K562 (cell line): ENCODE measurements at regions not wholly inside any gene's neighbourhood (a gene's known extent, or its start where the extent isn't known, plus 50 kb on each side); places are given as distances from the start of the nearest gene placed in this dataset.

Source experiments
- ATAC-seq: fragments of 200-7000 bp; cut with Tn5 transposase; 3 replicates; pipeline ENCODE4 v1.9.1; 2020; ENCODE audit warnings: moderate library complexity
- BruUV-seq: library from RNA; stranded (reverse); fragments of 400-500 nt; replicated peaks from 2 replicates; lab custom pipeline; 2021; lab: Mats Ljungman, UMichigan
- CTCF ChIA-PET: fragments of 300-600 bp; formaldehyde crosslinking; extraction: SDS; loops from one replicate; lab custom pipeline; 2021; ENCODE audit warnings: low intra/inter-chr PET ratio; lab: Yijun Ruan, JAX
- POLR2A ChIA-PET: fragments of 300-600, 350-650 bp; sonication (Branson Sonifier 250); formaldehyde crosslinking; extraction: SDS; loops from one replicate; lab custom pipeline; 2021; ENCODE audit warnings: antibody characterized with exemption, inconsistent platforms; lab: Yijun Ruan, JAX
- DNase-seq, 4 experiments: peaks; one replicate each; pipeline versions ENCODE4 v3.0.0 to v3.0.0-alpha.2; 2011 to 2018; ENCODE audit warnings: low spot score in 3 of 4, mixed read lengths in 3 of 4; ENCODE audit errors: extremely low read depth in 1 of 4
- FAIRE-seq: peaks from 2 replicates; lab custom pipeline; 2011; peaks lifted over from hg19 to GRCh38; lab: Jason Lieb, UNC
- H2AFZ ChIP-seq: 2 replicates; pipeline ENCODE4 v1.6.0; 2011; ENCODE audit warnings: low read depth, low read length, control low read depth, inconsistent platforms
- H3K27ac ChIP-seq: fragments of 200-600 bp; 3 replicates; pipeline ENCODE4 v1.8.0; 2011; ENCODE audit warnings: low read depth, mild to moderate bottlenecking, control low read depth, inconsistent platforms, low read length, moderate library complexity, mixed read lengths; ENCODE audit errors: extremely low read depth
- H3K27me3 ChIP-seq, 2 experiments: fragments of 300-600 bp in 1 of 2; 2 replicates in 1 of 2; 3 replicates in 1 of 2; pipeline versions ENCODE4 v1.6.0 to v1.8.0; 2011; ENCODE audit warnings: inconsistent platforms in 2 of 2, low read length in 2 of 2, mild to moderate bottlenecking in 1 of 2, mixed read lengths in 1 of 2, moderate library complexity in 1 of 2; ENCODE audit not compliant: control insufficient read depth in 2 of 2, insufficient read depth in 2 of 2
- H3K36me3 ChIP-seq: fragments of 300-600 bp; 3 replicates; pipeline ENCODE4 v1.8.0; 2011; ENCODE audit warnings: mild to moderate bottlenecking, low read length, inconsistent platforms; ENCODE audit not compliant: control insufficient read depth, insufficient read depth
- H3K4me1 ChIP-seq, 2 experiments: fragments of 200-600 bp in 1 of 2; replicated peaks in 1 of 2; 2 replicates in 1 of 2; 3 replicates in 1 of 2; pipeline versions ENCODE4 v1.5.1 to v1.8.0; 2011; ENCODE audit warnings: inconsistent platforms in 2 of 2, low read length in 2 of 2, mild to moderate bottlenecking in 1 of 2, mixed read lengths in 1 of 2, moderate library complexity in 1 of 2; ENCODE audit not compliant: control insufficient read depth in 2 of 2, insufficient read depth in 2 of 2
- H3K4me2 ChIP-seq: 2 replicates; pipeline ENCODE4 v1.6.1; 2011; ENCODE audit warnings: low read length, control low read depth, inconsistent platforms, mixed read lengths; ENCODE audit not compliant: insufficient read depth
- H3K4me3 ChIP-seq: fragments of 200-600 bp; sonication (generic), shearing (Covaris generic); 2 replicates; pipeline ENCODE4 v1.5.1; 2016; ENCODE audit warnings: control low read depth, inconsistent platforms
- H3K79me2 ChIP-seq: fragments of 200-600 bp; 3 replicates; pipeline ENCODE4 v1.8.0; 2011; ENCODE audit warnings: low read length, inconsistent platforms; ENCODE audit not compliant: control insufficient read depth, insufficient read depth
- H3K9ac ChIP-seq, 2 experiments: 2 replicates each; pipeline versions ENCODE4 v1.6.0 to v1.6.1; 2011; ENCODE audit warnings: low read depth in 2 of 2, low read length in 2 of 2, control low read depth in 1 of 2, inconsistent platforms in 1 of 2, mild to moderate bottlenecking in 1 of 2, mixed read lengths in 1 of 2; ENCODE audit not compliant: insufficient read depth in 1 of 2
- H3K9me1 ChIP-seq: one replicate; pipeline ENCODE4 v1.6.0; 2011; ENCODE audit warnings: inconsistent platforms, mild to moderate bottlenecking, low read length, moderate library complexity; ENCODE audit not compliant: control insufficient read depth, insufficient read depth
- H3K9me3 ChIP-seq: replicated peaks from 2 replicates; pipeline ENCODE4 v1.5.1; 2011; ENCODE audit warnings: low read depth, low read length, inconsistent platforms; ENCODE audit not compliant: control insufficient read depth, insufficient read depth
- H4K20me1 ChIP-seq: replicated peaks from 2 replicates; pipeline ENCODE4 v1.6.1; 2011; ENCODE audit warnings: low read length, inconsistent platforms, mixed read lengths; ENCODE audit not compliant: control insufficient read depth, insufficient read depth
- ARHGAP35 ChIP-seq: fragments of 450-650 bp; IDR thresholded peaks from 2 replicates; pipeline ENCODE4 v1.6.1; 2018; ENCODE audit not compliant: partially characterized antibody
- ATF4 ChIP-seq: fragments of 450-650 bp; formaldehyde crosslinking; IDR thresholded peaks from 2 replicates; pipeline ENCODE4 v1.4.0; 2022; ENCODE audit warnings: mild to moderate bottlenecking, moderate library complexity
- CBX3 ChIP-seq, 2 experiments: IDR thresholded peaks; 1 replicate in 1 of 2; 2 replicates in 1 of 2; pipeline ENCODE4 v1.6.1; 2012; ENCODE audit warnings: inconsistent platforms in 2 of 2, low read length in 2 of 2, borderline replicate concordance in 1 of 2, control low read depth in 1 of 2
- CEBPG ChIP-seq, 3 experiments: fragments of 200-800 bp in 1 of 3; sonication (Bioruptor generic) in 1 of 3; sonication (generic) in 1 of 3; formaldehyde crosslinking in 1 of 3; IDR thresholded peaks in 2 of 3; conservative IDR thresholded peaks in 1 of 3; 2 replicates each; pipeline versions ENCODE4 v1.6.1 to v1.8.0; 2016 to 2022; ENCODE audit warnings: missing compliant biosample characterization in 2 of 3, missing genetic modification characterization in 2 of 3, mild to moderate bottlenecking in 1 of 3, missing genetic modification reagents in 1 of 3
- CREB1 ChIP-seq, 2 experiments: sonication (generic) in 1 of 2; formaldehyde crosslinking in 1 of 2; IDR thresholded peaks; 2 replicates each; pipeline versions ENCODE4 v1.6.1 to v1.8.0; 2012 to 2022; ENCODE audit warnings: inconsistent platforms in 1 of 2, mild to moderate bottlenecking in 1 of 2, missing genetic modification reagents in 1 of 2, moderate library complexity in 1 of 2
- FOXM1 ChIP-seq, 2 experiments: fragments of 450-650 bp in 1 of 2; sonication (generic) in 1 of 2; formaldehyde crosslinking in 1 of 2; IDR thresholded peaks; 2 replicates each; pipeline versions ENCODE4 v1.6.1 to v1.9.0; 2017 to 2022; ENCODE audit warnings: low read depth in 2 of 2, mild to moderate bottlenecking in 2 of 2, missing genetic modification reagents in 1 of 2, moderate library complexity in 1 of 2
- HDAC6 ChIP-seq: IDR thresholded peaks from 2 replicates; pipeline ENCODE4 v1.6.1; 2012; ENCODE audit warnings: low read depth, mild to moderate bottlenecking, control low read depth, inconsistent platforms, low read length, moderate library complexity
- MITF ChIP-seq: IDR thresholded peaks from 2 replicates; pipeline ENCODE4 v1.6.1; 2014; ENCODE audit warnings: antibody characterized with exemption
- NBN ChIP-seq: fragments of 450-650 bp; IDR thresholded peaks from 2 replicates; pipeline ENCODE4 v1.6.1; 2016; ENCODE audit warnings: low read depth, mild to moderate bottlenecking
- RBM34 ChIP-seq: fragments of 200-400 bp; formaldehyde crosslinking; IDR thresholded peaks from 2 replicates; pipeline ENCODE4 v1.6.1; 2018; ENCODE audit warnings: low read length, borderline replicate concordance; ENCODE audit not compliant: insufficient read depth
- TAF1 ChIP-seq: IDR thresholded peaks from 2 replicates; pipeline ENCODE4 v1.6.1; 2011; ENCODE audit warnings: mild to moderate bottlenecking, low read length, moderate library complexity; ENCODE audit not compliant: insufficient read depth, control insufficient read depth, severe bottlenecking; ENCODE audit errors: extremely low read depth
- TAL1 ChIP-seq: fragments of 450-650 bp; IDR thresholded peaks from 2 replicates; pipeline ENCODE4 v1.6.1; 2016; ENCODE audit warnings: mild to moderate bottlenecking
- TEAD2 ChIP-seq: fragments of 450-650 bp; IDR thresholded peaks from 2 replicates; pipeline ENCODE4 v1.6.1; 2016; ENCODE audit warnings: missing genetic modification characterization, control low read depth, missing compliant biosample characterization
- ZC3H11A ChIP-seq: IDR thresholded peaks from 2 replicates; pipeline ENCODE4 v1.6.1; 2012; ENCODE audit warnings: low read depth, low read length, improper control_type of control experiment
- ZNF165 ChIP-seq: fragments of 250-450 bp; sonication (Bioruptor Pico); IDR thresholded peaks from 2 replicates; pipeline ENCODE4 v1.4.0; 2020; ENCODE audit warnings: borderline replicate concordance
- ZNF224 ChIP-seq: sonication (generic); formaldehyde crosslinking; IDR thresholded peaks from 2 replicates; pipeline ENCODE4 v1.8.0; 2022; ENCODE audit warnings: mild to moderate bottlenecking, missing genetic modification reagents
- ZNF444 ChIP-seq: fragments of 250-450 bp; sonication (Bioruptor Pico); IDR thresholded peaks from 2 replicates; pipeline ENCODE4 v1.4.0; 2020; ENCODE audit warnings: mild to moderate bottlenecking, moderate library complexity
- ZNF512 ChIP-seq: IDR thresholded peaks from 2 replicates; pipeline ENCODE4 v1.6.1; 2016; ENCODE audit warnings: missing genetic modification characterization, missing compliant biosample characterization
- ZNF695 ChIP-seq: fragments of 450-650 bp; formaldehyde crosslinking; IDR thresholded peaks from 2 replicates; pipeline ENCODE4 v1.4.0; 2020; ENCODE audit warnings: mild to moderate bottlenecking, moderate library complexity
- WGBS: fragments of 100-300 bp; shearing (Covaris generic); methylation state at CpG from one replicate; pipeline ENCODE4 v1.1.6; 2016; ENCODE audit warnings: low coverage, mixed read lengths; ENCODE audit not compliant: insufficient coverage; ENCODE audit errors: missing lambda C conversion rate; 5-methylcytosine and 5-hydroxymethylcytosine counted together
- in situ Hi-C: fragments of 300-500 bp; cut with MboI; formaldehyde crosslinking; loops from 4 replicates; pipeline ENCODE4 v1.15.0; 2018; ENCODE audit warnings: inconsistent platforms, mixed read lengths
- intact Hi-C: fragments of 100-400 bp; cut with micrococcal nuclease; formaldehyde crosslinking; loops from 2 replicates; pipeline ENCODE4 v1.14.2; 2022

- TF ChIP-seq TAF1 = no peak
- no peak for TF ChIP-seq CBX3 (IDR thresholded peaks at IDR 0.05; ENCODE audit: borderline replicate concordance in 1 of 2, low read length in 2 of 2)
- no peak for TF ChIP-seq ZNF165 (CRISPR knock-in tag)
- TF ChIP-seq CREB1 (IDR thresholded peaks at IDR 0.05) = no peak
- no peak for TF ChIP-seq CREB1 (CRISPR knock-in tag; IDR thresholded peaks at IDR 0.05)
- no peak for TF ChIP-seq NBN
Observed at GRCh38 chr13:92959790-92960189, 266.8 kb upstream of the GPC6 start (continued).

GRCh38 chr13:92963029-92963428 lies 263.6 kb upstream of the GPC6 start:
- Histone ChIP-seq H3K27me3 (no peaks in the 10 kb centered on the region), H3K4me1 (no peaks in the 10 kb centered on the region), H3K4me3 (no peak overlapping the region), H3K9me1 (no peaks in the 10 kb centered on the region), H4K20me1 (no peaks in the 10 kb centered on the region), H3K4me2 (no peak overlapping the region), H3K36me3 (no peaks in the 10 kb centered on the region), H3K79me2 (no peaks in the 10 kb centered on the region), H2AFZ (no peak overlapping the region), H3K27ac (no peak overlapping the region), H3K9ac (no peak overlapping the region), H3K9me3 (no peaks in the 10 kb centered on the region)
- intact Hi-C loops = no loop called here
- DNase-seq = no peak
- CTCF ChIA-PET = no interaction called here
- WGBS = 0% methylated on average over 1 of the region's 1 CpG
- ATAC-seq = no peak
- FAIRE-seq = no peak
- no TSS peak for BruUV-seq
- POLR2A ChIA-PET = no interaction called here
- in situ Hi-C loops = no loop called here
- TF ChIP-seq ZNF695 (CRISPR knock-in tag) (no peak), TAL1 (no peak), FOXM1 (IDR thresholded peaks at IDR 0.05; ENCODE audit: low read depth) (no peak), FOXM1 (CRISPR knock-in tag; IDR thresholded peaks at IDR 0.05; ENCODE audit: low read depth) (no peak), HDAC6 (no peak), ZNF224 (CRISPR knock-in tag) (no peak), MITF (no peak), ATF4 (no peak), ZC3H11A (no peak), CEBPG (CRISPR knock-in tag; IDR thresholded peaks at IDR 0.05) (no peak), CEBPG (tag; conservative IDR thresholded peaks at IDR 0.05 in 1 of 2, IDR thresholded peaks at IDR 0.05 in 1 of 2) (no peak), ZNF512 (no peak), RBM34 (no peak), ARHGAP35 (no peak), TEAD2 (no peak), ZNF444 (CRISPR knock-in tag) (no peak)
